ENCODE measurements at regions not wholly inside any gene's neighbourhood (a gene's known extent, or its start where the extent isn't known, plus 50 kb on each side); places are given as distances from the start of the nearest gene placed in this dataset.
"Not testable (repeated sequence)": the region's sequence is repeated elsewhere in the genome, so short reads cannot be mapped to it uniquely, and the experiment has no call there.

- not testable (repeated sequence) for H3K4me3 ChIP-seq (replicated peaks; ENCODE audit: low read depth, low read length)
Measured at GRCh38 chr2:88802026-88802425, 110.6 kb downstream of the RPIA start.

GRCh38 chr2:88807237-88807962 is 115.9 kb downstream of the RPIA start:
- DNase-seq (ENCODE audit: low read depth) = no peak
- TF ChIP-seq CTCF (IDR thresholded peaks at IDR 0.05; ENCODE audit: low read length, missing control alignments) = no peak
- H3K4me3 ChIP-seq (replicated peaks; ENCODE audit: low read depth, low read length) = no peak overlapping the region

More at GRCh38 chr2:88802026-88802425, 110.6 kb downstream of the RPIA start:
- not testable (repeated sequence) for DNase-seq (ENCODE audit: low read depth)

- DNase-seq (ENCODE audit: low read depth) = no peak
- H3K4me3 ChIP-seq (replicated peaks; ENCODE audit: low read depth, low read length) = no peak overlapping the region
- no peak for TF ChIP-seq CTCF (IDR thresholded peaks at IDR 0.05; ENCODE audit: low read length, missing control alignments)
Measured at GRCh38 chr2:88808083-88808482, 116.6 kb downstream of the RPIA start.

GRCh38 chr2:88808652-88809051 is 117.2 kb downstream of the RPIA start:
- no peak for DNase-seq (ENCODE audit: low read depth)
- no peak for TF ChIP-seq CTCF (IDR thresholded peaks at IDR 0.05; ENCODE audit: low read length, missing control alignments)
- no peak overlapping the region for H3K4me3 ChIP-seq (replicated peaks; ENCODE audit: low read depth, low read length)

- H3K4me3 ChIP-seq (replicated peaks; ENCODE audit: low read depth, low read length) = no peak overlapping the region
- TF ChIP-seq CTCF (IDR thresholded peaks at IDR 0.05; ENCODE audit: low read length, missing control alignments) = no peak
- DNase-seq (ENCODE audit: low read depth) = no peak
Measured at GRCh38 chr2:88809216-88809615, 117.7 kb downstream of the RPIA start.

DNA sequence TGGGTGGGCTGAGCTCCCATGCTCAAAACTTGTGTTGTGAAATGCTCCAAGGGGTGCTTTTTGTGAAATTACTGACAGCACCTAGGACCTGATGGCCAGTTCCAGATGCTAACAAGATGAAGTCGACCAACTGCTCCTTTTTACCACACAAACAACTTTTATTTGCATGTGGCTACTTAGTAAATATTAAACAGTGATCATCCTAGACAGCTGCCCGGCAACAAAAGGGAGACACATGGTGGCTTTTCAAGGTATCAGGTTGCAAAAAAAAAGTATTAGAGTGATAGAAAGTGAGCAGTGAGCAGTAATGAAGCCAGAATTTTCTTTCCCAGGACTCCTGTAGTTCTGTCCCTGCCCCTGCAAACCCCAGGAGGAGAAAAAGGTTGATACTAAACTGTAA is 118.5 kb downstream of the RPIA start:
- TF ChIP-seq CTCF (IDR thresholded peaks at IDR 0.05; ENCODE audit: low read length, missing control alignments) = no peak
- no peak overlapping the region for H3K4me3 ChIP-seq (replicated peaks; ENCODE audit: low read depth, low read length)
- DNase-seq (ENCODE audit: low read depth) = no peak

- no peak for TF ChIP-seq CTCF (IDR thresholded peaks at IDR 0.05; ENCODE audit: low read length, missing control alignments)
- H3K4me3 ChIP-seq (replicated peaks; ENCODE audit: low read depth, low read length) = no peak overlapping the region
- DNase-seq (ENCODE audit: low read depth) = no peak
Measured at GRCh38 chr2:88810488-88810887, 119.0 kb downstream of the RPIA start.
